NB4 (cell line): ENCODE measurements at regions not wholly inside any gene's neighbourhood (a gene's known extent, or its start where the extent isn't known, plus 50 kb on each side); places are given as distances from the start of the nearest gene placed in this dataset.

Source experiments
- CTCF ChIP-seq: IDR thresholded peaks from one replicate; pipeline ENCODE4 v1.5.1; 2012; ENCODE audit warnings: low read depth, low read length
- MAX ChIP-seq: IDR thresholded peaks from 2 replicates; pipeline ENCODE4 v1.6.1; 2011; ENCODE audit warnings: low read depth, low read length
- POLR2A ChIP-seq: IDR thresholded peaks from 2 replicates; pipeline ENCODE4 v1.6.1; 2011; ENCODE audit warnings: mild to moderate bottlenecking; ENCODE audit not compliant: insufficient read length; ENCODE audit errors: extremely low read depth

GRCh38 chr7:41788556-41788955, 85.7 kb upstream of the INHBA start:
- TF ChIP-seq CTCF: no peak
- no peak for TF ChIP-seq MAX
- TF ChIP-seq POLR2A: no peak
